ENCODE measurements at regions not wholly inside any gene's neighbourhood (a gene's known extent, or its start where the extent isn't known, plus 50 kb on each side); places are given as distances from the start of the nearest gene placed in this dataset.

- TF ChIP-seq GATA2 (IDR thresholded peaks at IDR 0.05; ENCODE audit: low read depth, low read length) = no peak
- no peak for TF ChIP-seq GATA3 (IDR thresholded peaks at IDR 0.05; ENCODE audit: low read depth, low read length)
These were observed 987.5 kb downstream of the HACE1 start for GRCh38 chr6:103872233-103872632.

Measured in SH-SY5Y (cell line).